M059J (cell line): ENCODE measurements at regions not wholly inside any gene's neighbourhood (a gene's known extent, or its start where the extent isn't known, plus 50 kb on each side); places are given as distances from the start of the nearest gene placed in this dataset.
"Not testable (repeated sequence)": the region's sequence is repeated elsewhere in the genome, so short reads cannot be mapped to it uniquely, and the experiment has no call there.

Experiments used
- DNase-seq: peaks from one replicate; pipeline ENCODE4 v3.0.0-alpha.2; 2012; ENCODE audit warnings: low read depth

DNA sequence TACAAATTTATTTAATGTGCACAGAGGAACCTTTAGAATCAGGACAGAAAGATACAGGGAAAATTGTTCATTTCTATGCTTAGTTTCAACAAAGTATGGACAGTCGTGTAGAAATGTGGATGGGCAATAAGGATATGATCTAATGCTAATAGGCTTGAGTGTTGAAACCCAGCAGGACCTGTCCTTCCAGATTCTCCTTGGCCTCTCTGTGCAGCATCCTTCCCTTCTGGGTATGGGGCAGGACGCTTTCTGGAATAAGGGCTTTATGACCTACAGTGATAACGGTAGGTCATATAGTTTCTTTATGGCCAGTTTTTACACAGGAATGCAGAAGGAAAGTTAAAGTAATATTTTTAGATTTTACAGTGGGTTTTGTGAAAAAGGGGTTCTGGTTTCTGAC, 698.1 kb downstream of the SI start:
- DNase-seq, result no peak

DNA sequence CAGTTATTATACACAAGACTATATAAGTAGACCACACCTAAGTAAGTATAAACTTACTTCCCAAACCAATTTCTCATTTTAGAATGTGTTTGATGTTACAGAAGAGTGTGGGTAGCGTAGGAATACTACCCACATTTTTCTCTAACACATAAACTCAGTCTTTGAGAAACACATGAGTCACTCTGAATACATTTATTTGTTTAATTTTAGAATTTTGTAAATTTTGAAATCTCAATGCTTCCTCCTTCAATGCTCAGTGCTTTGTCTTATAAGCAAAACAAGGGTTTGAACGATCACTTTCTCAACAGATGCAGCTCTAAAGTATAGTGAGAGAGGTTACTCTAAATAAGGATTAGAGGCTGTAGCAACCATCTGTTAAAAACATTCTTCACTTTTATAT, 700.8 kb downstream of the SI start:
- DNase-seq, result no peak

DNA sequence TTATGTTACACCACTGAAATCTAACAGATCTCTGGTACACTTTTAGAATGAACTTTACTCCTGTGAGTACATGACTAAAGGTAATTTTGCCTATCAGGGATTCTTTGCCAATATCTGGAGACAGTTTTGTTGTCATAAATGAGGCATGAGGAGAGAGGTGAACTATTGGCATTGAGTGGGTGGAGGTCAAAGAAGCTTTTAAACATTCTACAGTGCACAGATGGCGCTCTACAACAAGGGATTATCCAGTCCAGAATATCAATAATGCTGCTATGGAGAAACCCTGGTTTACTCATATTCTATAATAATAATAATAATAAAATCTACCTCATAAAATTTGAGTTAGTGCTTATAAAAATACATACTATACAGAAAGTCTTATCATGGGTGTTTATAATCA, 702.3 kb downstream of the SI start:
- no peak for DNase-seq

DNA sequence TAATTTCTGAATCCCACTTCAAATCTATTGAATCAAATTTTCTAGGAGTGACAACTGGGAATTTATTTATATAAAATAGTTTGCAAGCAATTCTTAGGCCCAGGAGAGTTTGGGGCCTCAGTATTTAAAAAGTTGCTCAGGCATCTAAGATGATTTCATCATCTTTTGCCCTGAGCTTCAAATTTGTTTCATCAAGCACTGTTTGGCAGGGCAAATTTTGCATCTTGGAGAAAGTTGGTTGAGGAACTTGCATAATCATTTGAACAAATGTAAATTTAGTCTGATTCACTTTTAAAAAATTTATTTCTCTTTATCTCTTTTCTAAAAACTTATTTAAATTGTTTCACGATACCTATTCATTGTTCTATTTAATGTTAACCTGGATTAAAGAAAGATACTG, 702.8 kb downstream of the SI start:
- no peak for DNase-seq

DNA sequence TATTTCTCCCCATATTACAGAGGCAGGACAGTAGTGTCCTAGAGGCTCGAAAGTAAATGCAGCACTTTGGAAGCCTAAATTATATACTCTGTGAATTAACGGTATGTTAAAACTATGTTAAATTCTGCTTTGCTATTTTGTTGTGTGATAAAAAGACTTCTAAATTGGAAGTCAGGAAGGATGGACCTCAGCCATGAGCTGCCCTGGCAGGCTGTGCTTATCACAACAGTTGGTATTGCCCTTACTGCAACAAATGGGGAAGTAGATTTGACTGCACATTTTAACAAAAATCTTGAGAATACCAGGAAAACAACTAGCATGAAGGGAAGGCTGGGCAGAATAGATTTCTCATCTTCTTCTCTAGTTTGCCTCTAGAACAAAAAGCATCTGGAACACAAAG, 706.6 kb downstream of the SI start:
- DNase-seq, result no peak

DNA sequence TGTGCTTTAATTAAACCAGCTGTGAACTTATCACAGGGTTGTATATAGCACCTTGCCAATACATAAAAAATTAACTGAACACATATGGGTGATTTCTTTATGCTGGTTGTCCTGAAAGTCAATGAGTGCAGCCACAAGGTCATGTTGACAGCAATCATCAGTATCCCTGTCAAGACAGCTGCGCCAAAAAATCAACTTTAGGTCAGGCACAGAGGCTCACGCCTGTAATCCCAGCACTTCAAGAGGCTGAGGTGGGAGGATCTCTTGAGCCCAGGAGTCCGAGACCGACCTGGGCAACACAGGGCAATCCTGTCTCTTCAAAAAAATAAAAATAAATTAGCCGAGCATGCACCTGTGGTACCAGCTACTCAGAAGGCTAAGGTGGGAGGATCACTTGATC, 707.3 kb downstream of the SI start:
- DNase-seq, result no peak

DNA sequence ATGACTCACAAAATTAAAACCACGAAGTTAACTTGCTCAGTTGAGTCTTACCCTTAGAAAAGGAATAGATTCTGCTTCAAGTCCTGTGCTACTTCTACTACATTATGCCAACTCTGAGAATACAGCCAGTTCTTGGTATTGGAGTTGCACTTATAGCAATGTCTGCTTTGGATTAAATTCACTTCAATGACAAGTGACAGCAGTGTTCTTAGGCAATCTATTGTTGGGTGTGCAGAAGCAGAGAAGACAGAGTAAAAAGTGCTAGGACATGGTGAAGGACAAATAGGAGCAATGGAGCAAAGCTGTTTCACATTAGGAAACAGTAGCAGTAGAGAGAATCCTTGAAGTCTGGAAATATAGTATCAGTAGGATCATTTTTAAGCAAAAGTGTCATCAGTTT, 713.1 kb downstream of the SI start:
- no peak for DNase-seq

DNA sequence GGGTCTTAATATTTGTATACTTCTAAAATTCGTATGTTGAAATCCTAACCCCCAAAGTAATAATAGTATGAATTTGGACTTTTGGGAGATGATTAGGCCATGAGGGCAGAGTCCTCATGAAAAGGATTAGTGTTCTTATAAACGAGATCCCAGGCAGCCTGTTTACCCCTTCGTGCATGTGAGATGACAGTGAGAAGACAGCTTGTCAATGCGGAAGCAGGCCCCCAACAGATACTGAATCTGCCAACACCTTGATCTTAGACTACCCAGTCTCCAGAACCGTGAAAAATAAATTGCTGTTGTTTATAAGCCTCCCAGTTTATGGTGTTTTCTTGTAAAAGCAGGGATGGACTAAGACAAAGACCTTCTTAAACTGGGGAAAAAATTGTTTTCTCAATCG, 714.2 kb downstream of the SI start:
- no peak for DNase-seq

DNA sequence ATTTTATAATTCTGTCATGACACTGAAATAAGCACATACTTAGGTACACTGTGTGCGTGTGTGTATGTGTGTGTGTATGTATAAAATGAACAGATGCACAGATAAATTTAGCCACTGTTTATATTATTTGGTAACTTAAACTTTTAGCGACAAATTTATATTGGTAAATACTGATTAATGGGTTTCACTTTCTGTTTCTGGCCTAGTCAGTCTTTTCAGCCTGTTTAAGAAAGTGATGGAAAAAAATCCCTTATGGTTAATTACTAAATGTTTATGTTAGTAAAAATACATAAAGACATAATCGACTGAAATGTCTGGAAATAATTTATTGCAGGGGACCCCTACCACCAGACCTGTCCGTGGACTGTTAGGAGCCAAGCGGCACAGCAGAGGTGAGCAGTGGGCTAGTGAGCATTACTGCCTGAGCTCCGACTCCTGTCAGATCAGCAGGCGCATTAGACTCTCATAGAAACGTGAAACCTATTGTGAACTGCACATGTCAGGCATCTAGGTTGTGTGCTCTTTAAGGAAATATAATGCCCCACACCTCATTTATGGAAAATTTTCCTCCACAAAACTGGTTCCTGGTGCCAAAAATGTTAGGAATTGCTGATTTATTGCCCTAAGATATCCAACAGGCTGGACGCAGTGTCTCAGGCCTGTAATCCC, 717.4 kb downstream of the SI start:
- peak; percentile 56 for DNase-seq

DNA sequence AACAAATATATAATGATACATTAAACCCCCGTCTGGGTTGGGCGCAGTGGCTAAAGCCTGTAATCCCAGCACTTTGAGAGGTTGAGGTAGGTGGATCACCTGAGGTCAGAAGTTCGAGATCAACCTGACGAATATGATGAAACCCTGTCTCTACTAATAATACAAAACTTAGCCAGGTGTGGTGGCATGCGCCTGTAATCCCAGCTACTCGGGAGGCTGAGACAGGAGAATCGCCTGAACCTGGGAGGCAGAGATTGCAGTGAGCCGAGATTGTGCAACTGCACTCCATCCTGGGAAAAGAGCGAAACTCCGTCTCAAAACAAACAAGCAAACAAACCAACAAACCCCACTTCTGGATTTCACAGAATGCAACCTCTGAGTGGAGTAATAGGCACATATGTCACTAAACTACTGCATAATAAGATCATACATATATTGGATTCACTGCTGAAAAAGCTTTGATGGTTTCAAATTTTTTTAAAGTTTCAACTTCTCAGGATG, 718.2 kb downstream of the SI start:
- no peak for DNase-seq

DNA sequence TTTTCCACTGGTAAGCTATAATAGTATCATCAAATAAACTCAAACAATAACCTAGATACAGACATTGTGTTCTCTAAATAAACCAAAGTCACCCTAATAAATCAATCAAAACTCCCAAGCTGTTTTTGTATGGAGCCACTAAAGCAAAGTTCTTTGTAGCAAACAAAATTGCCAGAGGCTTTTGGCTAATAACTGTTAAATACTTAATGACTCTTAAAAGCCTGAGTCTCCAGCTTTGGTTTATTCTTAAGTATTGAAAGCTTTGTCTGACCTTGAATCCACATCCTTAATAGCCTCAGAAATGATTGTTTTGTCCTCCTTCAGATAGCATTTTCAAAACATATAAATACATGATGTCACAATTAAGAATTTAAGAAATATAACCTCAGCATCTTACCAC, 725.3 kb downstream of the SI start:
- DNase-seq, result peak; percentile 7

DNA sequence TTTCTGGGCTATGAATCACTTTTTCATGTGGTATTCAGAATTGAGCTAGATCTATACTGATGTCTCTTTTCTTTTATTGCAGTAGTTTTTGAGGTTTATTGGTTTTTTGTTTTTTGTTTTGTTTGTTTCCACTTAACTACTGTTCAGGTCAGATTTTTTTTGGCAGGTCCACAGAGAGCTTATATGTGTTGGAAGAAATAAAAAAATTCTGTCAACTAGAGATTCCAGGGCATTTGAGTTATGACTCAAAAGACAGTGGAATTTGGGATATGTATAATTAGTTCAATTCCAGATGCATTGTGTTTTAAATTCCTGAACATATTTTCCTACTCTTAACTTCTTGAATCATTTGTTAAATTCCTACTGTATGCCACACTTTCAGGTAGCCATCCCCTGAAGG, 727.2 kb downstream of the SI start:
- peak; percentile 53 for DNase-seq

DNA sequence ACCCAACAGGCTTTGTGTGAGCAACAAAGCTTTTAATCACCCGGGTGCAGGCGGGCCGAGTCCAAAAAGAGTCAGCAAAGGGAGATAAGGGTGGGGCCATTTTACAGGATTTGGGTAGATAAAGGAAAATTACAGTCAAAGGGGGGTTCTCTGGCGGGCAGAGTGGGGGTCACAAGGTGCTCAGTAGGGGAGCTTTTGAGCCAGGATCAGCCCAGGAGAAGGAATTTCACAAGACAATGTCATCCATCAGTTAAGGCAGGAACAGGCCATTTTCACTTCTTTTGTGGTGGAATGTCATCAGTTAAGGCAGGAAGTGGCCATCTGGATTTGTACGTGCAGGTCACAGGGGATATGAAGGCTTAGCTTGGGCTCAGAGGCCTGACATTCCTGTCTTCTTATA, 736.1 kb downstream of the SI start:
- not testable (repeated sequence) for DNase-seq

DNA sequence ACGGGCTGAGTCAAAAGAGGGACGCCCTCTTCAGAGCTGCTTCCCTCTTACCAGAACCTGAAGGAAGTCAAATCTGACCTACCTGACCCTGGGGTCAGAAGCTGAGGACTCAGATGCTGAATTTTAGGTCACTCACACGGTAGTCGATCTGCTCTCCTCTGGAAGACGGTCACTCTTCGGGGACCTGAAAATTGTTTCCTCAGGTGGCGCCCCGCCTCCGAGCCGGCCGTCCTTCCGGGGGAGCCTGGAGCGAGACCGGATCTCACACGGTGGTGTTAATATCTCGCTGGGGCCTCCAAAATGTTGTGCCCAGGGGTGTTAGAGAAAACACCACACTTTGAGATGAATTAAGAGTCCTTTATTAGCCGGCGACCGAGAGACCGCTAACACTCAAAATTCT, 737.2 kb downstream of the SI start:
- no peak for DNase-seq

DNA sequence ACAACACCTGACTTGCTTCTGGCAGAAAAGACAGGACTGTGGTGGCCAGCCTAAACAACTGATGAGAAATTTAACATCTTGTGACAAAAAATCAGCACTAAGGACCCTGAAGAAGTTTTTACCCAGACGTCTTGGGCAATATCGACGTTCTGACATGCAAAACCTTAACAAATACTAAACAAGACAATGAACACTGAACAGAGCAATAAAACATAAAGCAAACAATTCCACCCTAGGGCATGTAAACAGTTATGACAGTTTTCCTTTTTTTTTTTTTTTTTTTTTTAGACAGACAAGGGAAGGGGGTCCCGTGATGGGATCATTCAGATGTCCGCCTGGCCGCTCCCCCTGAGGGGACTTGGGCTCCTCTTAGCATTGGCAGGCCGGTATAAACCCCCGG, 738.0 kb downstream of the SI start:
- no peak for DNase-seq

DNA sequence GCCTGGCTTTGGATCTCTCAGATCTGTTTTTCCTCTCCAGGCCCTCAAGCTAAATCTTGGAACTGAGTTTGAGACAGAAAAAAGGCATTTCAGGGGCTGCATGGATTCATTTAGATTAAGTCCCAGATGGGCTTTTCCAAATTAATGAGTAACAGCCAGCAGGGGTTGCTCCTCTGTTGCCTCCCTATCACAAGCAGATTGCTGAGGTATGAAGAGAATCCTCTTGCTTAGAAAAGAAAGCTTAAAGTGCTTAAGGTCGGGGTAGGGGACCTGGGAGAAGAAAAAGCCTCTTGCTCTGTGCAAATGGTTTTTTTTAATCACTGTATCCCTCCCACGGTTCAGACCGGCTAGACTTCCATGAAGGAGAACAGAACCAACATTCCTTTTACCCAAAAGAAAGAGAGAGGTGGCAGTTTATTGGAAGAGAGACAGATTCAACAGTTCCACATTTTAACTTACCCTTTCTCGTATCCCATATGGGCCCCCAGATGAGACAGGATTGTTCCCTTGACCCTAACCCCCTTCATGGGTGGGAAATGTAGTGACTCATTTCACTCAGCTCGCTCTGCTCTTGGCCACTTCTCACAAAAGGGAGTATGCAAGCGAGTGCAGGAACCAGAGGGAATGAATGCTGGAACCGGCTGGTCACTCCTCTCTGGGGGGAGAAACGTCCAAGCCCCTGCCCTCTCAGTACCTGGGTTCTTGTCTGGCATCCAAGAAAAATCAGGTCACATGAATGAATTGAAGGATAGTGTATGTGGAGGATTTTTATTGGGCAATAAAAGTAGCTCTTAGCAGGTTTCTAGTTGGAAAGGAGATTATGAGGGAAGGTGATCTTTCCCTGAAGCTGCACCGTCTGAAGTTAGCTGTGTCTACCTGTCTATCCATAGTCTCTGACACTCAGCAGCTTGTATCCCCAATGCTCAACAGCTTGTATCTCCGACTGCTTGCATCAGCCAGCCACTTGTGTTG, 745.2 kb downstream of the SI start:
- DNase-seq, result no peak

DNA sequence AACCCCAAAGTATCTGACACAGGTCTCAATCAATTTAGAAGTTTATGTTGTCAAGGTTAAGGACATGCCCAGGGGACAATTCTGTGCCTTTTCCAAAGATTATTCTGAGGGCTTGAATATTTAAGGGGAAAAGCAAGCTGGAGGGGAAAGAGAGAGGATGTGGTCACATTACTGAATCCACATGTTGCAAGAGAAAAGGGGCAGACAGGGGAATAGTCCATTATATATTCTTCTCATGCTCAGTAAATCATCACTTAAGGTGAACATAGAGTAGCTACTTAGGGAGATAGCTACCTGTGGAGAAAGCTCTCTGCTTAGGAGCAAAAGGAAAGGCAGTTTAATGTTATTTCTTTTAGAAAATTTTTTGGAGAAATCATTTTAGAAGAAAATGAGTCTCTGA, 751.6 kb downstream of the SI start:
- DNase-seq, result no peak

DNA sequence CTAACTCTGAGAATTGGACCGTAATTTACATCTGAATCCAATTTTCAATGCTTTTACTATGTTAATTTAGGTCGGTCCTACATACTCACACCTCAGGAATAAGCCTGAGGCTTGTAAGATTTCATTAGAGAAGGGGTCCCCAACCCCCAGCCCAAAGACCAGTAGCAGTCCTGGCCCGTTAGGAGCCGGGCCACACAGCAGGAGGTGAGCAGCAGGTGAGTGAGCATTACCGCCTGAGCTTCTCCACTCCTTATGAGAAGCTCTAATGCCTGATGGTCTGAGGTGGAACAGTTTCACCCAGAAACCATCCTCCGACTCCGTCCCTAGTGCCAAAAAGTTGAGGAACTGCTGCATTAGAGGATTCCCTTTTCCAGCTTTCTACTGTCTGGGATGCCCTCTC, 757.3 kb downstream of the SI start:
- no peak for DNase-seq

DNA sequence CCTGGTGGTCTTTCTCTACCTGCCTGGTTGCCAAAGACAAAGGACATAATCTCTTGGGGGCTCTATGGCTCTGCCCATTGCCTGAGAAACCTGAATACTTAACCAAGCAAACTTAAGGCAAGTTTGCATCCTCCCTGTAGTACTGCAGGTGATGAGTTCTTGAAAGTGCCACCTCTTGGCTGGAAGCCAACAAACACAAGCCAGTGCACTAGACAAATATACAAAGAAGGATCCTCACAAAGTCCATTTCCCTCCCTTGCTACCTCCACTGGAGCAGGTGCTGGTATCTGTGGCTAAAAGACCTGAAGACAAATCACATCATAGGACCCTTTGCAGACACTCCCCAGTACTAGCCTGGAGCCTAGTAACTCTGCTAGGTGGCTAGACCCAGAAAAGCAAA, 772.3 kb downstream of the SI start:
- no peak for DNase-seq

DNA sequence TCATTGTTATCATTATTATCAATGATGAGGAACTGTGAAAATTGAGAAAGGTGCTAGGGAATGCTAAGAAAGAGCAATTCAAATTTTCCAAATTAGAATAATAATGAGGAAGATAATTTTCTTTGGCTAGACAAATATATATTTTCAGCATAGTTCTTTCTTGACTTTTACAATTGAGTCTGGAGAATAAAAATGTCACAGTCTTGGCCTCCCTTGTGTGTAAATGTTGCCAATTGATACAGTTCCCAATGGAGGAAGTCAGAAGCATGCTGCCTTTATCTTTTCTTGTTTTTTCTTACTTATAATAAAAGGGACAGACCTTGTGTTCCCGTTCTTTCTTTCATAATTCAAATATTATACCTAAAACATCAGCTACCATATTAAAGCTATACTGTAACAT, 774.4 kb downstream of the SI start:
- DNase-seq, result no peak

DNA sequence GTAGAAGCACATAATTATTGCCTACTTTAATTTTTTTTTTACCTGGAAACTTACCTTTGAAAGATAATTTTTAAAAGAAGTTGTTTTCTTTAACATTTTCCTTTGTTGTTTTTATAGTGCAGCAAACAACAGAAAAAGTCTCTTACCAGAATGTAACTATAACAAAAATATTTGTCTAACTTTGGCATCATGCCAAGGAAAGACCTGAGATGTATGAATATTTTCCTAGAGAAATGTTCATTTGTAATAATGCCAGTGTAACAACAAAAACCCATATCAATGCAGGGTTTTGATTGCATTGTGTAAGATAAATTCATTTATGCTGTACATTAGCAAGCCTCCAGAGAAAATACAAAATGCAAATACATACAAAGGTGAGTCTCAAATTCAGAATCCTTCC, 775.7 kb downstream of the SI start:
- DNase-seq, result no peak

DNA sequence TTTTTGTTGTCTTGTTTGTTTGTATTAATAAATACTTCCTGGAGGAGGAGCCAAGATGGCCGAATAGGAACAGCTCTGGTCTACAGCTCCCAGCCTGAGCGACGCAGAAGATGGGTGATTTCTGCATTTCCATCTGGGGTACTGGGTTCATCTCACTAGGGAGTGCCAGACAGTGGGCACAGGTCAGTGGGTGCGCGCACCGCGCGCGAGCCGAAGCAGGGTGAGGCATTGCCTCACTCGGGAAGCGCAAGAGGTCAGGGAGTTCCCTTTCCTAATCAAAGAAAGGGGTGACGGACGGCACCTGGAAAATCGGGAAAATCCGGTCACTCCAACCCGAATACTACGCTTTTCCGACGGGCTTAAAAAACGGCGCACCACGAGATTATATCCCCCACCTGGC, 786.8 kb downstream of the SI start:
- DNase-seq, result not testable (repeated sequence)

DNA sequence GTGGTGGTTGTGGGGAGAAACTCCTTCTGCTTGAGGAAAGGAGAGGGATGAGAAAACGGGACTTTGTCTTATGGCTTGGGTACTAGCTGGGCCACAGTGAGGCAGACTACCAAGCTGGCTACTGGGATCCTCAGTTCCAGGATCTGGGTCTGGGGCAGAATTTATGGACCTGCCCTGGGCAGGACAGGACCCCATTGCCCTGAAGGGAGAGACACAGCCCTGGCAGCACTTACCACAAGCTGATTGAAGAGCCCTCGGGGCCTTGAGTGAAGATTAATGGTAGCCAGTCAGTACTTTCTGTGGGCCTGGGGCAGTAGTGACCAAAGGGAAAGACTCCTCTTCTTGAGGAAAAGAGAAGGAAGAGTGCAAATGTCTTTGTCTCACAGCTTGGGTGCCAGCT, 799.7 kb downstream of the SI start:
- no peak for DNase-seq
